GM18505 (cell line): ENCODE measurements at regions not wholly inside any gene's neighbourhood (a gene's known extent, or its start where the extent isn't known, plus 50 kb on each side); places are given as distances from the start of the nearest gene placed in this dataset.

ENCODE experiments used
- ATAC-seq: cut with Tn5 transposase; IDR thresholded peaks from one replicate; pipeline ENCODE4 v1.9.1; 2021; ENCODE audit not compliant: unreplicated experiment
- POLR2A ChIP-seq: IDR thresholded peaks from 4 replicates; pipeline ENCODE4 v1.6.1; 2011; ENCODE audit warnings: borderline replicate concordance; ENCODE audit not compliant: insufficient read depth, insufficient read length; ENCODE audit errors: extremely low read depth

DNA sequence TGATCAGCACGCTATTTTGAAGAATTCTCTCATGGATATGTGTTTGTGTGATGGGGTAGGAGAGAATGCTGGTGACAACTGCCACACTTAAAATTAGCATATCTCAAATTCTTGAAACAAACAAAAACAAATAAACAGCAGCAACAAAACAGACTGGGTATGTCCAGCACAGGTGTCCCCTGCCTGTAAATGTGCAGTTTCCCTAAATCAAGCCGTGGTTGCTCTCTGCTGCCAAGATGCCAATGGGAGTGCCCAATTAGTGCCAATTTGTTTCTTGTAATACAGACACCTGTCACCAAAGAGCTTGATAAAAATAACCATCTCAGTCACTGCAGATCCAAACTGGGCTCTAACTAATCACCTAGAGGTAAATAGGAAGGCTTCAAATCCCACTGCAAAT, 144.2 kb upstream of the SMARCA2 start:
- no peak for TF ChIP-seq POLR2A

DNA sequence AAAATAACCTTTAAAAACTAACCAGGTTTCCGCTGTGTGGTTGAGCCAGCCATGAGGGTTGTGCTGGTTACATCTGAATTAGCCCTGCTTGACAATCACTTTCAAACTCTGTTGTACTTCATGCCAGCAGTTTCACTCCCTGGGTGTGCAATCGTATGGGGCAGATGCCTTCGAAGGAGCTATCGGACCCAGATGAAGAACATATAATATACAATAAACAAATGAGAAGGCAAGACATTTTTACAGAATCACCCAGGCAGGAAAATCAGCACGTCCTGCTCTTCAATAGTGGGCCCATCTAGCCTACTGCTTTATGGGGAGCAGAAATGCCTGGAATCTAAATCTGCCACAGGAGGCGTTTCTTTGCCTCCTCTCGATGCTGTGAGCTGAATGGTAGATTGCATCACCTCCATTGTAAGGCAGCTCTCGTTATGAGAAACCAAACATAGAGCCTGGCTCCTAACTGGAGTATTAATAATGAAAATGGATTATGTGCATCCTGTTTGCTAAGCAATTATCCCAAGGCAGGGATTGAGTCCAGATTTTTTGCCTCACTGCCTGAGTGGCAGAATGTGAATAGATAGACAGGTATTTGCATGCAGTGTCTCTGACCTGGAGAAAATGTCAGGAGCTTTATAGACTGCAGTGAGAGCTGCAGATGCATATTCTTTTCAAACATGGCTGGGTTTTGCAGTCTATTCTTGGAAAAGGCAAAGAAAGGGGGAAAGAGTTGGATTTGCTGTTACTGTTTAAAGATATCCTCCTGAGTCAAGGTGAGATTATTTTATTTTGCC, 143.3 kb upstream of the SMARCA2 start:
- no peak for ATAC-seq
- no peak for TF ChIP-seq POLR2A

More for the DNA sequence above, 144.2 kb upstream of the SMARCA2 start:
- no peak for ATAC-seq

DNA sequence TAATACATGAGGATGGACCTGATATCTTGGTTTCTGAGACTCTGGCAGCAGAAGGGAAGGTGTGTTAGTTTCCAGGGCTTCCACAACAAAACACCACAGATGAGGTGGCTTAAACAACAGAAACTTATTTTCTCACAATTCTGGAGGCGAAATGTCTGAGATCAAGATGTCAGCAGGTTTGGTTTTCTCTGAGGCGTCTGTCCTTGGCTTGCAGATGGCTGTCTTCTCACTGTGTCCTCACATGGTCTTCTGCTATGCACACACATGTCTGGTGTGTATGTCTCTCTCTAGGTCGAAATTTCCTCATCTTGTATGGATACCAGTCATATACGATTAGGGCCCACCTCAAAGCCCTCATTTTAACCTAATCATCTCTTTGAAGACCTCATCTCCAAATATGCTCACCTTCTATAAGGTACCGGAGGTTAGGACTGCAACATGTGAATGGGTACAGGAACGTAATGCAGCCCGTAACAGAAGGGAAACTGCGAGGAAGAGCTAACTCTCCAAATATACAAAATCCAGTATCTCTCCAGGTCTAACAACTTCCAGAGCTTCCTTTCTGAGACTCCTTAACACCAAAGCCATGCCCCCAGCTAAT, 139.8 kb upstream of the SMARCA2 start:
- no peak for ATAC-seq
- no peak for TF ChIP-seq POLR2A

DNA sequence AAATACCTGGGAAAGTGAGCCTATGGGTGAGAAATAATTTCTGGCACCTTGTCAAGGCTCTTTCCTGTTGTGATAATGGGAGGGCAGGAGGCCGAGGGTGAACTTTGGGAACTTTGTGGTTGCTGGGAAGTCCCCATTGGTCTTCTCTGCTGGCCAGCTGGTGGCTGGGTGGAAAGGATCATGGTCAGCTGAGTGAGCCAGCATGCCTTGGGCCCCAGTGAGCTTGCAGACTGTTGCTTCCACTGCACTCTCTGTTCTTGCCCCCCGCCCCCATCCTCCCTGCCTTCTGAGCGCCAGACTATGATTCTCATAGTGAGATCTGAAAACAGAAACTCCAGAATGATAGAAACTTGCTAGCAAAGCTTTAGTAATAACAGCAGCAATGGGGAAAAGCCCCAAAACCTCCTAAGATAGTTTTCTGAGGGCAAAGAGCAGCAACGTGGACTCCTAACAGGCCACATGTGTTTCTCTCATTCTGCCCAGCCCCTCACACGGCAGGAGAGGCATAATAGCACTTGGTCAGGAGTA, 139.2 kb upstream of the SMARCA2 start:
- ATAC-seq, result peak; percentile 51
- no peak for TF ChIP-seq POLR2A

DNA sequence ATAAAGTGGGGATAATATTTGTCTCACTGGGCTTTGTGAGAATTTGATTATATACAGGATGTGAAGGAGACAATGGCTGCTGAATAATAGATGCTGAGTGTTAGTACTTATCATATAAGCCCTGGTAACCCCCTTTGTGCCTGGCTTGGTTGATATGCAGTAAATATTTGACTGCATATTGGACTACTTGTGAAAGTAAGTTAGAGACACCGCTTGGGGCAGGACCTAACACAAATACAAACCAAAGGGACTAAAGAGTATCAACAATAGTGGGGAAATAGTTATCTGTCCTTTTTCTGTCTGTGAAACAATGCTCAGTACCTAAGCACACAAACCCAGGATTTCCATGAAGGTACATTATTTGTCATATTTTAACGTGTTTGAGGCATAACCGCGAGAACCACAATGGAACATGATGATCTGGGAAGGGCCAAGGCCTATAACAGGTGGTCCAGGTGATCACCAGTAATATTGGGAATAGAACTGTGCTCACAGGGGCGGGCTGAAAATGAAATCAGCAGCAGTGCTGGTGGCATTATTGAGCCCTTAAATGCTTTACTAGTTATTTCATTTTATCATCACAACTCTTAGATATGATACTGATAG, 138.2 kb upstream of the SMARCA2 start:
- no peak for ATAC-seq

DNA sequence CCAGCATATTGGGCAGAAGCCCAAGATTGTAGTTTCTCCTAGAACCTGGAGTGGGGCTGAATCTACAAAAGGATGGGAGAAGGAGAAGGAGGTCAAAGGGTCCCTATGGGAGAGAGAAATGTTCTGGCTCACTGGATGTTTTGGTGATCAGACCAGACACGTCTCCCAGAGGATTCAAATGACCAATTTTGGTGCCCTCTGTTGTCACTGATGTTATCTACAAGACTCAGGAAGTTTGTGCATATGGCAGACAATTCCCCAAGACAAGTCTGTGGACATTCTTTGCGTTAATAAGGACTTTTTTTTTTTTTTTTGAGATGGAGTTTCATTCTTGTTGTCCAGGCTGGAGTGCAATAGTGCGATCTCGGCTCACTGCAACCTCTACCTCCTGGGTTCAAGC, 137.2 kb upstream of the SMARCA2 start:
- ATAC-seq, result no peak
- no peak for TF ChIP-seq POLR2A

More for the DNA sequence above, 138.2 kb upstream of the SMARCA2 start:
- TF ChIP-seq POLR2A, result no peak

DNA sequence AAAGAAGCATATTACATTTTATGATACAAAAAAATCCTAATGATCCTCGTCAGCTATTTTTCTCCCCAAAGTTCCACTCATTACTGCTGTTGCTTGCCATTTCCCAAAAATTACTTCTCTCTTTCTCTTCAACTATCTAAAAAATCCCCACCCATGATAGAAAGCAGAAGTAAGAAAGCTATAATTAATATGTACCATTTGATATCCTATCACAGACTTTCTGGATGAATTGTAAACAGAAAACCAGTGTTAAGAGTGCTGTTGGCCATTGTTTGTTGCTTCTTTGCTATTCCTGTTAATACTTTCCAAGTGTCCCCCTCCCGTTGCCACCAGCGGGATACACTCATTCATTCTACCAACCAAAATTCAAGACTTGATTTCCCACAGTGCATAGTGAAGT, 136.3 kb upstream of the SMARCA2 start:
- ATAC-seq, result no peak
- TF ChIP-seq POLR2A, result no peak

DNA sequence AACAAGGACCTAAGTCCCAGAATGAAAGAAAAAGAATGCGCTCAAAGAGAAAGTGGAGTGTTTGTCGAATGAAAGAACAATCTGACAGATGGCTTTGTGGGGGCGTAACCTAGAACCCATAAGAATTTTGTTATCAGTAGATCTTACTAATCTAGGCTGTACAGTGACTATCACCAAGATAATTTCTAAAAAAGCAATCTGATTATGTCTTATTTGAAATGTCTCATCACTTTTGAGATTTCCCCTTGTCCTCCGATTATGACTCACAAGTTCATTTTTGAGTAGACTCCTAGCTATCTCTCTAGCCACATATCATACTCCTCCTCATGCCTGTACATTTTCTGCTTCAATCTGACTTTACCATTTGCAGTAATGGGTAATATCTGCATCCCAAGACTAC, 135.6 kb upstream of the SMARCA2 start:
- no peak for TF ChIP-seq POLR2A

DNA sequence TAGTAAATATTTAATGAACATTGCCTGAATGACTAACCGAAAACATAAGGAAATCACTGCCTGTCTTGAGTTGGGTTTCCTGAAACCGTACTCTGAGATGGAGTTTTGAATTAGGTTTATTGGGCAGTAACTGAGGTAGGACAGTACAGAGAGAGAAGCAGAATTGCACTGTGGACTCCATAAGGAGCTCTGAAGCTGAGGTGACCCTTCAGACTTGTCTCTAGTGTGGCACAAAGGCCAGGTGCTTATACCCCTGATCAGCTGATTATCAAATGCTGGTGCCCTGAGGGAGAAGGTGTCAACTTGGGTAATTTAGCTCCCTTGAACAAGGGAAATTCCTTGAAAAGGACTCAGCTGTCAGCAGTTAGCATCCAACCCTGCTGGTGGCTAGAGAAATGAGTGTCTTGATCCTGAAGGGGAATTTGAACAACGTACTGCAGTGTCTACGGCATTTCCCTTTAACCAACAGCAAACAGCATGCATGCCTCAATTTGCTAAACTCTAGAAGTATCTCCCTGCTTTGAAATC, 135.0 kb upstream of the SMARCA2 start:
- ATAC-seq, result no peak

More for the DNA sequence above, 135.6 kb upstream of the SMARCA2 start:
- peak; percentile 42 for ATAC-seq

DNA sequence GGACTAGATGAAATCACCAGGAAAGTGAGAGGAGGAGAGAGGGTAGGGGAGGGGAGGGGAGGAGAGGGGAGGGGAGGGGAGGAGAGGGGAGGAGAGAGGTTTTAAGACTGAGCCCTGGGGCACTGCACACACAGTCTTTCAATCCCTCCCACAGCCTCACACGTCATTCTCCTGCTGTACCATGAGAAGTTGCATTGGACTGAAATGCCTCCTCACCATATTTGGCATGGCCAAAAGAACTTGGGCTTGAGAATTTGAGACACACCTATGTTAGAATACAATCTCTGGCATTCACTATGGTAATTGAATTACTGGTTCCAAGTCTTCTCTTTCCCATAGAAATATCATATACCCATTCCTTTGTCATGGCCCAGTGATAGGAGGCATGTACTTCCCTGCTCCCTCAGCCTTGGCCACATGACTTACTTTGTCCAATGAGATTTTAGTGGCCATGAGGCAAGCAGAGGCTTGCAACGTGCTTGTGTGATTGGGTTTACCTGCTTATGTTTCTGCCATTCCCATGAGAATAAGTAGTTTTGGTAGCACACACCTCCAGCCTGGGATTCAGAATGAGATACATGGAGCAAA, 133.3 kb upstream of the SMARCA2 start:
- no peak for TF ChIP-seq POLR2A
- ATAC-seq, result no peak

More for the DNA sequence above, 135.0 kb upstream of the SMARCA2 start:
- peak; percentile 43 for TF ChIP-seq POLR2A

DNA sequence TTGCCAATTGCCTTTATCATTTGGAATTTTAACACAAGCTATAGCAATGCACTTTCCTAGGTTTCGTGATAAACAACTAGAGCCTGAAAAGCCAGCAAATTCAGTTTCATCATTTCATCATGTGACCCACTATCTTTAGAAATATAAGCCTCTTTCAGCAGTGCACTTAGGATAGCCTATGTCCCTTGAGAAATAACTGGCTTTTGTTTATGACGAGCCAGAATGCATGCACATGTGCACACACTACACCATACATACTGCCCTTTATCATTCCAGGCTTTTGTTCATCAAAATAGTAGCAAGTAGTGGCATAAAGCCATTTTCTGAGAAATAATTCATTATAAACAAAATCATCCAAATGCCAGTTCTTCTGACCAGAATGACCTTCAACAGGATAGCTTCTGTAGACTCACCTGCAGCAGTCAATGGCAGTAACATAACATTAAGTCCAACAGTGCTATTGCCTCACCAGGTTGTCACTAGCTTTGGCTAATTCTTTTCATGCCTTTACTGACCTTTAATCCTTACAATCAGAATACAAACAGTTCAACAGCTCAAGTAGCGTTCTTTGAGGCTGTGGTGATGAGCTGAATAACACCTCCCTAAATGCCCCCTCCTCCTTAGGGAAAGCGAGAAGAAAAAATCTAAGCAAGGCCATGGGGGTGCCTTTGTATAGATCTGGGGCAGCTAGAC, 132.3 kb upstream of the SMARCA2 start:
- ATAC-seq, result no peak
- TF ChIP-seq POLR2A, result no peak

DNA sequence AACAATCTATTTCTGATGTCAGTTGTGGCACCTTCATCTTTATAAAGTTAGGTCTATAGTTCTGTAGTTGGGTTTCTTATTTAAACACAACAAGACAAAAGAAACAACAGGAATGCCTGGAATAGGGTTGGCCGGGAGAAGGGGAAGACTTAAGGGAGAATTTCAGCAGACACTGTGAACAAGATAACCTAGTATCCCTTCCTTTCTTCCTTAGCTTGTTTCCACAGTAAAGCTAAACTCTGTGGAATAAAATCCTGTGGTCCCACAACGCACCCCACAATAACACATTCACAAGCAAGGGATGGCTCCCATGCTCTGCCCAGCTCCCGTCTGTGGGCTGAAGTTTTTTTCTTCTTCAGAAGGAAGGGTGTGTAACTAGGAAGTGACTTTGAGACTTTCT, 124.9 kb upstream of the SMARCA2 start:
- no peak for TF ChIP-seq POLR2A
- ATAC-seq, result no peak
